HEK293T (cell line): ENCODE measurements at regions not wholly inside any gene's neighbourhood (a gene's known extent, or its start where the extent isn't known, plus 50 kb on each side); places are given as distances from the start of the nearest gene placed in this dataset.

Experiments
- ARNT ChIP-seq: fragments of 450-650 bp; IDR thresholded peaks from 2 replicates; pipeline ENCODE4 v1.6.1; 2017; ENCODE audit warnings: mild to moderate bottlenecking
- BHLHE40 ChIP-seq: fragments of 450-650 bp; IDR thresholded peaks from 2 replicates; pipeline ENCODE4 v1.6.1; 2016; ENCODE audit warnings: mild to moderate bottlenecking, moderate library complexity, borderline replicate concordance
- CTBP1 ChIP-seq: fragments of 450-650 bp; IDR thresholded peaks from 2 replicates; pipeline ENCODE4 v1.6.1; 2016; ENCODE audit warnings: borderline replicate concordance
- PKNOX1 ChIP-seq: fragments of 450-650 bp; IDR thresholded peaks from 2 replicates; pipeline ENCODE4 v1.6.1; 2016
- SP1 ChIP-seq: fragments of 450-650 bp; IDR thresholded peaks from 2 replicates; pipeline ENCODE4 v1.6.1; 2017
- TARDBP ChIP-seq: fragments of 450-650 bp; IDR thresholded peaks from 2 replicates; pipeline ENCODE4 v1.6.1; 2016

- TF ChIP-seq ARNT (no peak), PKNOX1 (no peak), TARDBP (no peak), BHLHE40 (no peak), CTBP1 (no peak), SP1 (no peak)
Measured at GRCh38 chr2:8270699-8271098, 411.2 kb upstream of the ID2 start.
